GM12891 (cell line): ENCODE measurements at regions not wholly inside any gene's neighbourhood (a gene's known extent, or its start where the extent isn't known, plus 50 kb on each side); places are given as distances from the start of the nearest gene placed in this dataset.

ENCODE experiments used
- POLR2AphosphoS5 ChIP-seq: IDR thresholded peaks from 2 replicates; pipeline ENCODE4 v1.6.1; 2011; ENCODE audit warnings: low read depth, low read length, control low read depth
- TAF1 ChIP-seq: IDR thresholded peaks from 2 replicates; pipeline ENCODE4 v1.6.1; 2011; ENCODE audit warnings: low read depth, low read length, control low read depth

DNA sequence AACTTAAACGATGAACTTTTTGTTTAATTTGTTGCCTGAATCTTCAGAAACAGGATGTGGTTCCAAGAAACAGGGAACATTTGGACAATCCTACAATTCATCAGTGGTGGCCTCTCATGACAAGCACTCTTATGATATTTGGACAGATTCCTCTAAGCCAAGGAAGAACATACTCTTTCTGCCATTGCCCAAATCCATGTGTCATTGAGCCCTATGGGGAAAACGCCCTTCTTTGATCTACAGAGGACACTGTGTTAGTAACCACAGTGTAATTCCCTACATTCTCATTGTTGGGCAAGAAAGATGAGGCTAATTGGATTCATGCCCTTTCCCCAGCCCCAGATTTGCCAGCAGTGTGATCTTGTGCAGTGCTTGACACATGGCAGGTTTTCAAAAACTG lies 167.7 kb upstream of the PTCH1 start:
- TF ChIP-seq POLR2AphosphoS5 = no peak
- TF ChIP-seq TAF1 = no peak
